Trophoblast cell (in vitro differentiated cells and primary cell): ENCODE measurements at regions not wholly inside any gene's neighbourhood (a gene's known extent, or its start where the extent isn't known, plus 50 kb on each side); places are given as distances from the start of the nearest gene placed in this dataset.

Experiments
- DNase-seq, 2 donors: peaks; one replicate each; pipeline ENCODE4 v3.0.0-alpha.2; 2016
- H2AFZ ChIP-seq: 2 replicates; pipeline ENCODE4 v1.6.1; 2013; ENCODE audit warnings: low read length, moderate library complexity, mild to moderate bottlenecking; ENCODE audit not compliant: insufficient read depth, poor library complexity
- H2AK5ac ChIP-seq: 2 replicates; pipeline ENCODE4 v1.6.1; 2013; ENCODE audit warnings: mild to moderate bottlenecking, low read length
- H2BK120ac ChIP-seq: 2 replicates; pipeline ENCODE4 v1.6.1; 2013; ENCODE audit warnings: low read length, mild to moderate bottlenecking, moderate library complexity; ENCODE audit not compliant: insufficient read depth, poor library complexity
- H2BK12ac ChIP-seq: 2 replicates; pipeline ENCODE4 v1.6.1; 2013; ENCODE audit warnings: mild to moderate bottlenecking, low read length, moderate library complexity
- H2BK5ac ChIP-seq: 2 replicates; pipeline ENCODE4 v1.6.1; 2013; ENCODE audit warnings: low read length, low read depth, moderate library complexity, mild to moderate bottlenecking; ENCODE audit not compliant: poor library complexity
- H3K14ac ChIP-seq: 2 replicates; pipeline ENCODE4 v1.6.1; 2013; ENCODE audit warnings: mild to moderate bottlenecking, low read length
- H3K18ac ChIP-seq: 2 replicates; pipeline ENCODE4 v1.6.1; 2013; ENCODE audit warnings: mild to moderate bottlenecking, low read length
- H3K23ac ChIP-seq: 2 replicates; pipeline ENCODE4 v1.6.1; 2013; ENCODE audit warnings: low read length
- H3K27ac ChIP-seq: 2 replicates; pipeline ENCODE4 v1.5.1; 2013; ENCODE audit warnings: low read depth, mild to moderate bottlenecking, inconsistent platforms, low read length, moderate library complexity
- H3K27me3 ChIP-seq: 2 replicates; pipeline ENCODE4 v1.6.1; 2013; ENCODE audit warnings: inconsistent platforms, mild to moderate bottlenecking, low read length, moderate library complexity; ENCODE audit not compliant: insufficient read depth
- H3K36me3 ChIP-seq, 2 experiments: 1 replicate in 1 of 2; 2 replicates in 1 of 2; pipeline ENCODE4 v1.6.1; 2013; ENCODE audit warnings: low read length in 2 of 2, mild to moderate bottlenecking in 2 of 2, moderate library complexity in 1 of 2; ENCODE audit not compliant: insufficient read depth in 2 of 2, control insufficient read depth in 1 of 2
- H3K4ac ChIP-seq: 2 replicates; pipeline ENCODE4 v1.6.1; 2013; ENCODE audit warnings: low read depth, mild to moderate bottlenecking, low read length, moderate library complexity
- H3K4me1 ChIP-seq, 2 experiments: 1 replicate in 1 of 2; 2 replicates in 1 of 2; pipeline ENCODE4 v1.6.1; 2013; ENCODE audit warnings: low read length in 2 of 2, mild to moderate bottlenecking in 2 of 2, moderate library complexity in 1 of 2; ENCODE audit not compliant: insufficient read depth in 2 of 2, control insufficient read depth in 1 of 2
- H3K4me2 ChIP-seq: 2 replicates; pipeline ENCODE4 v1.6.1; 2013; ENCODE audit warnings: inconsistent platforms, mild to moderate bottlenecking, low read length, moderate library complexity
- H3K4me3 ChIP-seq: 2 replicates; pipeline ENCODE4 v1.5.1; 2013; ENCODE audit warnings: mild to moderate bottlenecking, low read depth, low read length, inconsistent platforms
- H3K79me1 ChIP-seq: one replicate; pipeline ENCODE4 v1.6.1; 2013; ENCODE audit warnings: low read length
- H3K79me2 ChIP-seq: 2 replicates; pipeline ENCODE4 v1.6.1; 2013; ENCODE audit warnings: low read length, mild to moderate bottlenecking; ENCODE audit not compliant: control insufficient read depth, insufficient read depth, poor library complexity
- H3K9ac ChIP-seq: 2 replicates; pipeline ENCODE4 v1.6.1; 2013; ENCODE audit warnings: mild to moderate bottlenecking, low read length
- H3K9me3 ChIP-seq: 2 replicates; pipeline ENCODE4 v1.6.1; 2013; ENCODE audit warnings: low read depth, mild to moderate bottlenecking, control low read depth, inconsistent platforms, low read length; ENCODE audit not compliant: insufficient read depth
- H4K12ac ChIP-seq: 2 replicates; pipeline ENCODE4 v1.6.1; 2013; ENCODE audit warnings: low read depth, mild to moderate bottlenecking, low read length, moderate library complexity
- H4K8ac ChIP-seq: 2 replicates; pipeline ENCODE4 v1.6.1; 2013; ENCODE audit warnings: low read depth, mild to moderate bottlenecking, low read length, moderate library complexity
- H4K91ac ChIP-seq: one replicate; pipeline ENCODE4 v1.6.1; 2013; ENCODE audit warnings: low read depth, mild to moderate bottlenecking, low read length, moderate library complexity
- WGBS: extraction: QIAGEN DNeasy Blood & Tissue Kit; methylation state at CpG from one replicate; pipeline ENCODE4 v1.1.7; 2013; ENCODE audit warnings: missing lambda C conversion rate; ENCODE audit not compliant: insufficient read length, insufficient coverage; ENCODE audit errors: extremely low coverage; 5-methylcytosine and 5-hydroxymethylcytosine counted together

DNA sequence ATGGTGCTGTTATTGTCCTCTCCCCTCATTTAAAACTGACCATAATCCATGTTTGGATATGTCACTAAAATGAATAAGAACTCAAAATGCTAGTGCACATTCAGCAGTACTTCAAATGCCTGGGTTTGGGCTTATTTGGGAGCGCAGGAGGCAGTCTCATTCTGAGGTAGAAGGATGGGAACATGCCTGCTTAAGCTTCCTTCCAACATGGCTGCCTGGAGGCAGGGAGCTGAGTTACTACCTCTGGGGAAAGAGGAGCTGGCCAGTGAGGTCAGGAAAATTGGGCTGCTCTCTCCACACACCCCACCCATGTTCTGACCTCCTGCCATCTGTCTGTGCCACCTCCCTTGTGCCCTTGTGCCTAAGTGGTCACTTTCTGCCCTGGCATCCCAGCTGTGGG is 85.7 kb downstream of the PTPRS start:
- Histone ChIP-seq H3K23ac (no peak overlapping the region), H3K4me3 (no peak overlapping the region), H3K14ac (no peak overlapping the region), H3K27me3 (no peaks in the 10 kb centered on the region), H4K8ac (no peak overlapping the region), H2AK5ac (no peak overlapping the region), H2BK5ac (no peak overlapping the region), H3K36me3 (peaks cover 0 to 3% of the 10 kb centered on the region in 2 experiments), H3K9me3 (peaks cover 9% of the 10 kb centered on the region), H3K4ac (no peak overlapping the region), H2BK120ac (no peak overlapping the region), H3K79me1 (no peaks in the 10 kb centered on the region), H3K9ac (no peak overlapping the region), H3K18ac (no peak overlapping the region), H4K12ac (no peak overlapping the region), H4K91ac (no peak overlapping the region), H3K4me2 (no peak overlapping the region), H3K27ac (no peak overlapping the region), H3K4me1 (no peaks in the 10 kb centered on the region), H2BK12ac (no peak overlapping the region), H3K79me2 (no peaks in the 10 kb centered on the region), H2AFZ (no peak overlapping the region)
- DNase-seq: no peak
- no CpG with 5 or more reads among the region's 1 CpG for WGBS

DNA sequence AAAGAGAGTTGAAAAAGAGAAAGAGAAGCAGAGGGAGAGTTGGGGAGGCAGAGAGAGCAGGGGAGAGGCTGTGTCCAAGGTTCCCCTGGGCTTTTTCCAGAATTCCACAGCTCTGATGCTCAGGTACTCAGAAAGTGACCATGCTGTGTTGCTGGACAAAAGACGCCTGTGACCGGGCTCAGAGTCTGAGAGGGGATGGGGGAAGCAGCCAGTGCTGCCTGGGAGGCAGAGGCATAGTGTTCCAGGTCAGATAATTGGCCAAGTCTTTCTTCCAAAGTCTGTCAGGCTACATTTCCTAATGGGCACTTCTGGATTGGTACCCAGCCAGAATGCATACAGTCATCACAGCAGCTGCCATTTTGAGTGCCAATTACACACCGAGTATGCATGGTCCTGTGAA is 86.1 kb downstream of the PTPRS start:
- Histone ChIP-seq H2BK120ac (no peak overlapping the region), H3K79me2 (no peaks in the 10 kb centered on the region)

DNA sequence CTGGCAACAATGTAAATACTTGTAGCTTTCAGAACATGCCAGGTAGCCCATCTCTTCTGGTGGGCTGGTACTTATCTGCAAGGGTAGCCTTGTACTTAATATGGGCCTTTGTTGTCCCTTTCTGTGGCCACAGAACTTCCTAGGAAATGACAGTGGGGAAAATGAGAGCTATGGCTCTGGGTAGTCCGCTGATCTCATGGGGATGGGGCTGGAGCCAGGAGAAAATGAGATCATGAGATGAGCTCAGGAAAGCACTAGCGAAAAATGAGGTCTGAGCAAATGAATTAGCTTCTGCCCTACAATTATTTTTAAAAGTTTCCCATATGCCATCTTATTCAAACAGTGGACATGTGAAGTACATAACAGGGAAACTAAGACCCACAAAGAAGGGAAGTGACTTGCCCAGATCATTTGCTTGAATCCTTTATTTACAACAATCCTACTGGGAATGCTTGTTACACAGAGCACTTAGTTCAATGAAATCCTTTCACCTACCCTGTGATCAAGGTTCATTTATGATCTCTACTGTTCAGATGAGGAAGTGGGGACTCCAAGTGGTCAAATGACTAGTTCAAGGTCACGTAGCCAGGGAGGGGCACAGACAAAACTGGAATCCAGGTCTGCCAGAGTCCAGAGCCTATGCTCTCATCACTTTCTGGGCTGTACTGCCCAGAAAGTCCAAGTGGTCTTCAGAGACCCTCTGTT is 87.1 kb downstream of the PTPRS start:
- H2BK120ac ChIP-seq: no peak overlapping the region
- H3K36me3 ChIP-seq: peaks cover 0 to 3% of the 10 kb centered on the region in 2 experiments
- no peak overlapping the region for H4K8ac ChIP-seq
- no peak overlapping the region for H4K12ac ChIP-seq
- no peaks in the 10 kb centered on the region for H3K4me1 ChIP-seq
- H3K79me1 ChIP-seq: no peaks in the 10 kb centered on the region
- DNase-seq: no peak
- no peaks in the 10 kb centered on the region for H3K79me2 ChIP-seq
- no peak overlapping the region for H2BK12ac ChIP-seq
- H4K91ac ChIP-seq: no peak overlapping the region
- H2BK5ac ChIP-seq: no peak overlapping the region
- no peak overlapping the region for H3K14ac ChIP-seq
- no peak overlapping the region for H2AFZ ChIP-seq
- H3K27me3 ChIP-seq: no peaks in the 10 kb centered on the region
- H3K9me3 ChIP-seq: peaks cover 9% of the 10 kb centered on the region
- no peak overlapping the region for H3K4me3 ChIP-seq
- no peak overlapping the region for H3K18ac ChIP-seq
- no peak overlapping the region for H3K4me2 ChIP-seq
- no peak overlapping the region for H3K9ac ChIP-seq
- H3K23ac ChIP-seq: no peak overlapping the region
- no peak overlapping the region for H2AK5ac ChIP-seq
- H3K27ac ChIP-seq: no peak overlapping the region
- no CpG with 5 or more reads among the region's 3 CpGs for WGBS
- H3K4ac ChIP-seq: no peak overlapping the region

More for the DNA sequence above, 86.1 kb downstream of the PTPRS start:
- Histone ChIP-seq H3K79me1 (no peaks in the 10 kb centered on the region), H3K4me1 (no peaks in the 10 kb centered on the region), H4K12ac (no peak overlapping the region), H2BK5ac (no peak overlapping the region), H3K4ac (no peak overlapping the region), H3K4me2 (no peak overlapping the region), H3K18ac (no peak overlapping the region), H3K4me3 (no peak overlapping the region), H3K23ac (no peak overlapping the region), H3K27me3 (no peaks in the 10 kb centered on the region), H4K91ac (no peak overlapping the region), H3K27ac (no peak overlapping the region), H2AK5ac (no peak overlapping the region), H3K9me3 (peaks cover 9% of the 10 kb centered on the region), H3K14ac (no peak overlapping the region), H3K36me3 (peaks cover 0 to 3% of the 10 kb centered on the region in 2 experiments), H2BK12ac (no peak overlapping the region), H4K8ac (no peak overlapping the region), H2AFZ (no peak overlapping the region), H3K9ac (no peak overlapping the region)
- no CpG with 5 or more reads among the region's 3 CpGs for WGBS
- DNase-seq: no peak

DNA sequence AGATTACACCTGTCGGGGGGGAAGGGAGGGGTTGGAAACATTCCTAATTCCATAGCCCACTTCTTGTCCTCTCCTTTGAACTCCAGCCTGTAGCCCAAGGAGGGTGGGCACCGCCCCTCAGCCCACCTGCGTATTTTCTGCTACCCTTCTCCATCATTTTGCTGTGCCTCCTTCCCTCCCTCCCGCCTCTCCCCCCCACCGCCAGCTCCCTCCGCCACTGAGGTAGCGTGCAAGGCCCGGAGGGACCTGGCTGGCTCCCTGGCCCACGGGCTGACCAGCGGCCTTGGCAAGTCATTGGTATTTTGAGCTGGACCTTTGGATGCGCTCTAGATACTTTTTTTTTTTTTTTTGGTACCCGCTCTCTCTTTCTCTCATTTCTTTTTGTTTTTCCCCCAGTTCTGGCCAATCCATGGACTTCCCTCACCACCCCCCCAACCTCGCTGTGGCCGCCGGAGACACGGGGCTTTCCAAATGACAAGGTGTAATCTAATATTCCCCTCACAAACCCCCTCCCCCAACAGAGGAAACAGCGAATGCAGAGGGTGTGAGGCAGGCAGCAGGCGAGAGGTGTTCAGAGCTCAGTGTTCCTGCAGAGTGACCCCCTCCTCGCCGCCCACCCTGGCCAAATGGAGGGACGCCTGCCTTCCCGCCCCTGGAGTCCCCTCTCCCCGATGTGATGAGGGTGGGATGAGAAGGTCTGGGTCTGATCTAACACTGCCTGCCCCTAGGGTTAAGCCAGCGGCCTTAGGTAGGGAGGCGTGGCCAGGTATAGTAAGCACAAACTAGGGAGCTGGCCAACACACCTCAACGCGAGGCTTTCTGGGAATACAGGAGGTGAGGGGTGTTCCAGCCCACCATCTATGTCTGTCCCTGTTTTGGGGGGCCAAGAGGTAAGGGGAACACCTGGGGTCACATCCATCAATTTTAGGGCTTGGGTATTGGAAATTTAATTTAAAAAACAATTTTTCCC is 89.2 kb downstream of the PTPRS start:
- Histone ChIP-seq H3K27me3 (no peaks in the 10 kb centered on the region), H3K79me2 (no peaks in the 10 kb centered on the region), H3K79me1 (no peaks in the 10 kb centered on the region), H4K91ac (no peak overlapping the region), H4K12ac (no peak overlapping the region), H3K18ac (no peak overlapping the region), H3K14ac (no peak overlapping the region), H3K9me3 (peaks cover 9% of the 10 kb centered on the region), H2BK120ac (no peak overlapping the region), H3K27ac (no peak overlapping the region), H3K4me3 (no peak overlapping the region), H3K23ac (no peak overlapping the region), H2BK5ac (no peak overlapping the region), H2AFZ (no peak overlapping the region), H3K9ac (no peak overlapping the region), H2AK5ac (no peak overlapping the region), H3K4me1 (no peaks in the 10 kb centered on the region), H4K8ac (no peak overlapping the region), H3K4ac (no peak overlapping the region), H3K36me3 (no peaks in the 10 kb centered on the region), H3K4me2 (no peak overlapping the region), H2BK12ac (no peak overlapping the region)
- no CpG with 5 or more reads among the region's 27 CpGs for WGBS
- DNase-seq: no peak
